HG03565 (cell line): ENCODE measurements at regions not wholly inside any gene's neighbourhood (a gene's known extent, or its start where the extent isn't known, plus 50 kb on each side); places are given as distances from the start of the nearest gene placed in this dataset.

Experiments
- ATAC-seq: cut with Tn5 transposase; IDR thresholded peaks from one replicate; pipeline ENCODE4 v1.9.1; 2021; ENCODE audit warnings: mild to moderate bottlenecking, moderate library complexity; ENCODE audit not compliant: unreplicated experiment

DNA sequence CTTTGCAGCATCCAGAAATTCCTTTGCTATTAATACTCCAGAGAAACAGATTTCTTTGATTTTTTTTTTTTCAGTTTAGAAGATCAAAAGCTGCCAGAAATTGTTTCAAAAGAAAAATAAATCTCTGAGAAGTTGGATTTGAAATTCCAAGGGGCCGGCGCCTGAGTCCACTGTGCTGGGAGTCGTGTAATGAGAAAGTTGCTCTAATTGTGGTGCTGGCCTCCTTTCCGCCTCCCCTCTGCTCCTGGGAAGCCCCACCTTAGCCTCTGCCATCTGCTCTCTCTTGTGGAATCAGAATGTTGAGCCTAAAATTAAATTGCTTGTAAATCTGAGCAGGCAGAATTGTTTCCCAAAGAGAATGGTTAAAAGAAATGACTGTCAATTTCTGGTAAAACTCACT is 93.3 kb downstream of the EMX2 start:
- no peak for ATAC-seq

DNA sequence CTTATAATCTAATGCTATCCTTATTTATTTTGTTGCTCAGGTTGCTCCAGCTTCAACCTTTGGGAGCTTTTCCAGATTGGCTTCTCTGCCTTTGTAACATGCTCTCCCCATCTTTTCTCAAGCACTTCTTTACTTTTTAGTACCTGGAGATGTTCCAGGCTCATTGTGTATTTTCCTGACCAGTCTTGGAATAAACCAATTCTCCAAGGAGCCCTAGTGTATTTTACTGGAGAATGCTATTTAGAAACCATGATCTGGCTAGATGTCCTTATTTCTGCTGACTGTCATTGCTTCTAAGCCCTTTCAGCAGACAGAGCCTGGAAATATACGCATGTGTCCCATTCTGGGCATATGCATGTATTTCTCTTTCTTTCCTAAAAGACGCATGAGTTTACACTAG is 95.7 kb downstream of the EMX2 start:
- ATAC-seq = no peak

GRCh38 chr10:117638664-117639200 is 96.2 kb downstream of the EMX2 start:
- no peak for ATAC-seq

GRCh38 chr10:117640406-117640805 is 97.9 kb downstream of the EMX2 start:
- ATAC-seq = no peak

DNA sequence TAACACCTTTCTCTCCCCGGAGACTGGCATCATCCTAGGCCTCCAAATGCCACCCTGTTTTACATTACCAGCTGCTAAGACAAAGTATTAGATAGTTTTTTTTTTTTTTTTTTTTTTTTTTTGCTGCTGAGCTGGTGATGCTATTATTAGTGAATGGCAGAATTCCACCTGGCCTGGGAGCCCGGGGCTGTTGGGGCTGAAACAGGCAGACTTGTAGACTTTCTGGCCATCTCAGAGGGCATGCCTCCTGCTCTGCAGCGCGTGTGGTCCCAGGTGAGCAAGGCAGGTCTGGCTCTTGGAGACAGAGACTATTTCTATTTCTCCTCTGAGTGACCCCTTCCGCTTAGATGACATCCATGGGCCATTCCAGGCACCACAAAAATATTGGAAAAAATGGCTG is 104.2 kb downstream of the EMX2 start:
- ATAC-seq = no peak

DNA sequence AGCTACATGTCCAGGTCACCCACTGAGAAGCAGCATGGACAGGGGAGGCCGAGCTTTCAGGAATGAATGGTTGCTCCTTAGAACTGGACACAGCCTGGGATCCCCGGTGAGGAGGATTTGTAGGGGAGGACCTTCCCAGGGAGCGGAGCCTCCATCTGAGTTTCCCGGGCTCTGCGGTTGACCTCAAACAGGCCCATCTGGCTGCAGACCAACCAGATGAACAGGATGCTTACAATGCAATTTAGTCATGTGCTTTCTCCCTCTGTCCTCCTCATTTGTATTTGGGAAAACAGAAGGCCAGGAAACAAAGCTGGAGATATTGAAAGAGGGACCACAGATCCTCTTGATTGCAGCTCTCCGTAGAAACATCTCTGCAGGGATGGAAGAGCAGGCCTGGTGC is 104.8 kb downstream of the EMX2 start:
- ATAC-seq = no peak

DNA sequence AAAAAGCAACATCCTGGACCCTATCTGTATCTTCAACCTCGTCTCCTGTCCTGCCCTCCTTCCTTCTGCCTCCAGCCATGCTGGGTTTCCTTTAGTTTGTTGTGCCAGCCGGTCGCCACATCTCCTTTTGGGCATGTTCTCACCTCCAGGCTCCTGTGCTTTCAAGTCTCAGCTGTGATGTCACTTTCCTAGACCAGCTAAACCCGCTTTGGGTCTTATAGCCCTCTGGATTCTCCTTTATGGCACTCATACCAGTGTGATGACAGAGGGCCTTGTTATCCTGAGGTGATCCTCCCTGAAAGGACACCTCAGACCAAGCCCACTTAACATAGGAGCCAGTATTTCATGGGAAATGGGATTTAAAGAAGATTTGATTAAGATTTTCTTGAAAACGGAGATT is 108.6 kb downstream of the EMX2 start:
- no peak for ATAC-seq

- ATAC-seq = peak; percentile 14
These were observed 110.0 kb downstream of the EMX2 start for GRCh38 chr10:117652228-117653169.

- peak; percentile 90 for ATAC-seq
These were observed 110.6 kb downstream of the EMX2 start for GRCh38 chr10:117653170-117653515.

DNA sequence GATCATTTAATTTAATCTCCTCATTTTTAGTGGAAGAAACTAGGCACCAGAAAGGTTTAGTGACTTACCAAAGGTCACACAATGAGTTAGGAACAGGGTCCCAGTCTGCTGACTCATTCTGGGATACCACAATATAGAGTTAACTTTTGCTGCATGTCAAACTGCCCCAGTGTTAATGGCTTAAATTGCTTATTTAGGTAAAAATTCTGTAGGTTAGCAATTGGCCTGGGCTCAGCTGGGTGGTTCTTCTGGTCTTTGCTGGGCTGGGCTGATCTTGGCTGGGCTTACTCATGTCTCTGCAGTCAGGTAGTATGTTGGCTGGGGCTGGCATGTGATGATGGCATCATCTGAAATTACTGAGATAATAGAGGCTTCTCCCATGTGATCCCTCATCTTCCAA is 111.6 kb downstream of the EMX2 start:
- ATAC-seq = no peak

DNA sequence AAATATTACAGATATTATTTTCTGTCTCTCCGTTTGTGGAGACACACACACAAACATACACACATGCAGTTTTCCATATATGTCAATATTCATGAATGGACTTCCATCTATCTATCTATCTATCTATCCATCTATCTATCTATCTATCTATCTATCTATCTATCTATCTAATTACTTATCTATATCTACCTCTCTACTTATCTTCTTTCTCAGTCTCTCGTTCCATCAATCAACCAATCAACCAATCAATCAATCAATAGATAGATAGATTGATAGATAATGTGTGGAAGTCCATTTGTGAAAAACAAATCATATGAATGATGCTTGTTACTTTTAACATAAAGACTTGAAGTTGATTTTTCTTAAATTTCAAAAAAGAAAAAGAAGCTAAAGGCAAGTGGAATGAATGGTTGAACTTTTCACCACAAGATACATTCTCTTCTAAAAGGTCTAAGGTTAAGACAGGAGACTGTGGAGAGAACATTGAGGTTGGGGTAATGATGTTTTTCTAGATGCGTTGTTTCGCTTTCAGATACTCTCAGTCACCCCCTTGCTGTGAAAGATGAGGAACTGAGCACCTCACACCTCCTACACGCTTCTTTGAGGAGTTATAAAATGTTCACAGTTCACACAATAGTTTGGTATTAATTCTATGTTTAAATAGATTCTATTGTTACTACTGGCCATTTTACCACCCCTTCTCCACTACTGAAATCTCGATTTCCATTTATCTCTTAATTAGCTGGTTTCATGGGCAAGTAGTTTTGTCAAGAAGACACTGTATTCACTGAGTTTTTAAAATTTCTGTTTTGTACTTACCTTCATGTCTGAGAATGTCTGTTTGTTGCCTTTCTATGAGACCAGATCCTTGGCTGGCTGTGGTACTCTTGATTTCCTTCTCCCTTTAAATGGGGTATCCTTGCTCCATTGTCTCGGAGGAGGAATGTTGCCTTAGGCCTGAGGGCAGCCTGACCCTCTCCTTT is 114.1 kb downstream of the EMX2 start:
- peak; percentile 74 for ATAC-seq

- no peak for ATAC-seq
These were observed 118.8 kb downstream of the EMX2 start for GRCh38 chr10:117661316-117661715.

- ATAC-seq = no peak
These were observed 119.6 kb downstream of the EMX2 start for GRCh38 chr10:117662126-117662525.

DNA sequence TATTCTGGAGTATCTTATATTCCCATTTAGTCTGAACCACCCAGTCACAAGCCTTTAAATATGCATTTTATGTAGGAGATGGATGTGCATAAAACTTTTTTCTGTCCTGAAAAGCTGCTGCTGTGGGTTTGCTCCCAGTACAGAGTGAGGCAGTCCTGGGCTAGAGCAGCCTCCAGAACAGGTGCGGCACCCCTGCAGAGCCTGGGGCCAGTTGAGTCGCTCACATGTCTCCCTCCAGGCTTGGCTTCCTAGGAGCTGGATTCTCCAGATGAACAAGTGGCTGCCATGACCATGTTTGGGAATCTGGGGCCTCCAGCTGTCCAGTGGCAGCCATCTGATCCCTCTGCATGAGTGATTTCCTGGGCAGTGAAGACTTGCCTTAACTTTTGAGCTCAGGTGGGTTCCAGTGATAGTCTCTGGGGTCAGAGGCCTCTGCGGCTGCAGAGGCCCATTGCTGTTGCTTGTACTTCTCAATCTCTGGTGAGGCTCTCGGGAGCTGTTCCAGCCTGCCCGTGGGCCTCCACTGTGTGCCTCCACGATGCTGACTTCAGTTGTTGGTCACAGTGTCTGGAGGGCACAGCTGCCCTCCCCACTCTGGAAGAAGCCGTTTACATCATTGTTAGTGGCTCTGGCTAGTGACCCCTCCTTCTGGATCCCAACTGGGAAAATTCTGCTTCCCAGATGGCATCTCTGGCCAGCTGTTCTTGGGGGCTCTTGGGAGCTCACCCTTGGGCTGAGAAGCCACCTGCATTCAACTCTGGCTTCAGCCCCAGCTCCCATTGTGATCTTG is 120.4 kb downstream of the EMX2 start:
- ATAC-seq = no peak

DNA sequence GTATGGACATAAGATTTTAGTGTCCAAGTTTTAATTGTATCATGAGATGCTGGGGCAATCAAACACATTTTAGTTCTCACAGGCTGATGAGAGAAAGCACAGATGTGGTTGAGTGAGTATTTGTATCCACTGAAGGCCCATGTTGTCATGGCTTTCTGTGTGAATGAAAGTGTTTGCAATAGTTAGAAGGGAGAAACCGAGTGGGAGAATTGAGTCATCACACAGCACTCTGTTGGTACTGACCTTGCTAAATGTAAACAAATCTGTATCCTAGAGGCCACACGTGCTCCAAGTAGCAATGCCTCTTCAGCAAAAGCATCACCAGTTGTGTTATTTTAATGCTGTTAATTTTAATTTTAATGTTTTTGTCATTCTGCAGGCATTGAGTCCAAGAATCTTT is 121.2 kb downstream of the EMX2 start:
- ATAC-seq = peak; percentile 100

DNA sequence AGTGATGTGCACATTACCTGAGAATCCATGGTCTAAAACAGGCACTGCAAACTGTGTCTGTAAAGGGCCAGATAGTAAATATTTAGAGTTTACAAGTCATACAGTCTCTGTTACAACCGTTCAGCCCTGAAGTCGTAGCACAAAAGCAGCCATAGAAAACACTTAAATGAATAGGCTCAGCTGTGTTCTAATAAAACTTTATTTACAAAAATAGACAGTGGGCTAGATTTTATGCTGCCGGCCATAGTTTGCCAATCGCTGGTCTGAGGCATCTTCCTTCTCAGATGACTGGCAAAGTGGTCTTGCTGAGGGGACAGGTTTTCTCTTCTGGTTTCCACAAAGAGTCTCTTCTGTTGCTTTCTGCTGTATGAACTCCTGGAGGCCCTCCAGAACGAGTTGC is 121.7 kb downstream of the EMX2 start:
- ATAC-seq = no peak

- no peak for ATAC-seq
These were observed 123.6 kb downstream of the EMX2 start for GRCh38 chr10:117666166-117666565.

- no peak for ATAC-seq
These were observed 124.4 kb downstream of the EMX2 start for GRCh38 chr10:117666965-117667364.

DNA sequence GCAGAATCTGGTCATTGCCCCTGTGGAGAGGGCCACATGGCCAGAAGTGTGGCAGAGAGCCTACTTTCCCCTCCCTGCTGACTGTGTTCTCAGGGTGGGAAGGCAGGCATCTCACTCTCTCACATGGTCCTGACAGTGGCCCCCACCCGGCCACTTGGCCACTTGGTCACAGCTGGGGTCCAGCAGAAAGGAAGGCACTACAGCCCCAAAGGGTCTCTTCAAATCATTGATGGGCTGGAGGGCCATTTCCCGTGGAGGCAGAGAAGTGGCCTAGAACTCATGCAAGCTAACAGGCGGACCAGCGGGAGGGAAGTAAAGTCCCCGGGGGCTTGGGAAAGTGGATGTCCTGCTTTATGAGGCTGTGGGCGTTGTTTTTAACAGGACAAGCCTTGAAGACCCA is 125.3 kb downstream of the EMX2 start:
- no peak for ATAC-seq

- ATAC-seq = no peak
These were observed 125.9 kb downstream of the EMX2 start for GRCh38 chr10:117668327-117669008.
